Endothelial cell (in vitro differentiated cells): ENCODE measurements at regions not wholly inside any gene's neighbourhood (a gene's known extent, or its start where the extent isn't known, plus 50 kb on each side); places are given as distances from the start of the nearest gene placed in this dataset.
A peak's percentile ranks its signal among the peaks of the same experiment; 100 is the strongest.
"Not testable (repeated sequence)": the region's sequence is repeated elsewhere in the genome, so short reads cannot be mapped to it uniquely, and the experiment has no call there.

Experiments used
- DNase-seq: peaks from one replicate; pipeline ENCODE4 v3.0.0; 2021; ENCODE audit warnings: low spot score
- H3K27ac Mint-ChIP-seq: one replicate; pipeline ENCODE4 v1.8.0; 2021; ENCODE audit warnings: mixed read lengths, inconsistent platforms; ENCODE audit not compliant: unreplicated experiment
- H3K27me3 Mint-ChIP-seq: one replicate; pipeline ENCODE4 v1.8.0; 2021; ENCODE audit warnings: mild to moderate bottlenecking, moderate library complexity, mixed read lengths, inconsistent platforms; ENCODE audit not compliant: unreplicated experiment
- H3K36me3 Mint-ChIP-seq: one replicate; pipeline ENCODE4 v1.8.0; 2021; ENCODE audit warnings: mild to moderate bottlenecking, low read depth, mixed read lengths, inconsistent platforms; ENCODE audit not compliant: unreplicated experiment
- H3K4me1 Mint-ChIP-seq: one replicate; pipeline ENCODE4 v1.8.0; 2021; ENCODE audit warnings: mild to moderate bottlenecking, mixed read lengths, inconsistent platforms; ENCODE audit not compliant: unreplicated experiment
- H3K4me3 Mint-ChIP-seq: one replicate; pipeline ENCODE4 v1.8.0; 2021; ENCODE audit warnings: mild to moderate bottlenecking, mixed read lengths, inconsistent platforms; ENCODE audit not compliant: unreplicated experiment
- H3K9me3 Mint-ChIP-seq: one replicate; pipeline ENCODE4 v1.8.0; 2021; ENCODE audit warnings: mixed read lengths, inconsistent platforms; ENCODE audit not compliant: unreplicated experiment
- CTCF ChIP-seq: fragments of 200-600 bp; sonication (generic); IDR thresholded peaks from one replicate; pipeline ENCODE4 v1.5.0; 2021; ENCODE audit warnings: antibody characterized with exemption; ENCODE audit not compliant: unreplicated experiment

- no peak for DNase-seq
- H3K4me3 Mint-ChIP-seq: no peak overlapping the region
- no peak overlapping the region for H3K27ac Mint-ChIP-seq
- H3K27me3 Mint-ChIP-seq: peaks cover 4% of the 10 kb centered on the region
- no peak for TF ChIP-seq CTCF
- peaks cover 13% of the 10 kb centered on the region for H3K9me3 Mint-ChIP-seq
- H3K36me3 Mint-ChIP-seq: no peaks in the 10 kb centered on the region
- no peaks in the 10 kb centered on the region for H3K4me1 Mint-ChIP-seq
These were observed 135.4 kb downstream of the ASMT start for GRCh38 chrX:1750267-1750666.

GRCh38 chrX:1751781-1752180 is 136.9 kb downstream of the ASMT start:
- Mint-ChIP-seq H3K4me3 (no peak overlapping the region), H3K27ac (no peak overlapping the region), H3K4me1 (no peaks in the 10 kb centered on the region), H3K9me3 (peaks cover 22% of the 10 kb centered on the region), H3K27me3 (no peaks in the 10 kb centered on the region), H3K36me3 (no peaks in the 10 kb centered on the region)
- no peak for DNase-seq
- no peak for TF ChIP-seq CTCF

- not testable (repeated sequence) for H3K4me1 Mint-ChIP-seq, DNase-seq, H3K27me3 Mint-ChIP-seq, H3K4me3 Mint-ChIP-seq, H3K27ac Mint-ChIP-seq, H3K36me3 Mint-ChIP-seq
- peaks cover 25% of the 10 kb centered on the region for H3K9me3 Mint-ChIP-seq
These were observed 137.9 kb downstream of the ASMT start for GRCh38 chrX:1752799-1753198.

- Mint-ChIP-seq H3K36me3 (peaks cover 10% of the 10 kb centered on the region), H3K4me3 (no peak overlapping the region), H3K9me3 (peaks cover 32% of the 10 kb centered on the region), H3K4me1 (no peaks in the 10 kb centered on the region), H3K27me3 (no peaks in the 10 kb centered on the region), H3K27ac (no peak overlapping the region)
- no peak for TF ChIP-seq CTCF
- no peak for DNase-seq
These were observed 139.2 kb downstream of the ASMT start for GRCh38 chrX:1754077-1754476.

- DNase-seq: no peak
- H3K27ac Mint-ChIP-seq: no peak overlapping the region
- peaks cover 9% of the 10 kb centered on the region for H3K36me3 Mint-ChIP-seq
- no peak for TF ChIP-seq CTCF
- peaks cover 4% of the 10 kb centered on the region for H3K4me1 Mint-ChIP-seq
- peaks cover 4% of the 10 kb centered on the region for H3K27me3 Mint-ChIP-seq
- H3K9me3 Mint-ChIP-seq: peaks cover 14% of the 10 kb centered on the region
- no peak overlapping the region for H3K4me3 Mint-ChIP-seq
These were observed 148.4 kb downstream of the ASMT start for GRCh38 chrX:1763294-1763693.

- not testable (repeated sequence) for H3K36me3 Mint-ChIP-seq, H3K4me1 Mint-ChIP-seq, DNase-seq, H3K27ac Mint-ChIP-seq, H3K27me3 Mint-ChIP-seq
- Mint-ChIP-seq H3K4me3 (peak overlapping the region; percentile 15), H3K9me3 (peaks cover 13% of the 10 kb centered on the region)
These were observed 150.1 kb downstream of the ASMT start for GRCh38 chrX:1764883-1765364.
